ENCODE measurements at regions not wholly inside any gene's neighbourhood (a gene's known extent, or its start where the extent isn't known, plus 50 kb on each side); places are given as distances from the start of the nearest gene placed in this dataset.

DNA sequence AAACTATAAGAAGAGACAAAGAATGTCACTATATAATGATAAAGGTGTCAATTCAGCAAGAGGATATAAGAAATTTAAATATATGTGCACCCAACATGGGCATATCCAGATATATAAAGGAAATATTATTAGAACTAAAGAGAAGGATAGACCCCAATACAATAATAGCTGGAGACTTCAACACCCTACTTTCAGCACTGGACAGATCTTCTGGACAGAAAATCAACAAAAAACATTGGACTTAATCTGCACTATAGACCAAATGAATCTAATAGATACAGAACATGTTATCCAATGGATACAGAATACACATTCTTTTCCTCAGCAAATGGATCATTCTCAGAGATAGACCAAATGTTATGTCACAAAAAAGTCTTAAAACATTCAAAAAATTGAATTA, 327.7 kb downstream of the PPP1R2C start:
- intact Hi-C loops (cut with DNase I), result no loop called here
- Histone ChIP-seq H3K27ac (ENCODE audit: low read depth in 2 of 2, low read length in 2 of 2) (no peak overlapping the region), H3K9ac (ENCODE audit: low read length in 3 of 3) (no peak overlapping the region), H3K27me3 (ENCODE audit: control insufficient read depth, insufficient read depth, low read length) (no peaks in the 10 kb centered on the region), H3K36me3 (ENCODE audit: control insufficient read depth in 2 of 3, insufficient read depth in 3 of 3, low read length in 3 of 3) (no peaks in the 10 kb centered on the region), H3K4me3 (ENCODE audit: low read length in 3 of 3) (no peak overlapping the region), H3K9me3 (ENCODE audit: control insufficient read depth in 2 of 3, insufficient read depth in 1 of 3, low read length in 3 of 3) (no peaks in the 10 kb centered on the region), H3K4me1 (ENCODE audit: control insufficient read depth in 2 of 3, insufficient read depth in 2 of 3, low read depth in 1 of 3, low read length in 3 of 3) (no peaks in the 10 kb centered on the region)
- no peak for TF ChIP-seq CTCF (IDR thresholded peaks at IDR 0.05; ENCODE audit: borderline replicate concordance, extremely low read depth, insufficient read depth)
- no peak for FAIRE-seq
- no peak for DNase-seq

- no peak for FAIRE-seq
- no peak for TF ChIP-seq CTCF (IDR thresholded peaks at IDR 0.05; ENCODE audit: borderline replicate concordance, extremely low read depth, insufficient read depth)
- no peaks in the 10 kb centered on the region for H3K27me3 ChIP-seq (ENCODE audit: control insufficient read depth, insufficient read depth, low read length)
- no peak overlapping the region for H3K9ac ChIP-seq (ENCODE audit: low read length in 3 of 3)
- H3K4me3 ChIP-seq (ENCODE audit: low read length in 3 of 3), result no peak overlapping the region
- DNase-seq, result no peak
- H3K9me3 ChIP-seq (ENCODE audit: control insufficient read depth in 2 of 3, insufficient read depth in 1 of 3, low read length in 3 of 3), result no peaks in the 10 kb centered on the region
- no peaks in the 10 kb centered on the region for H3K4me1 ChIP-seq (ENCODE audit: control insufficient read depth in 2 of 3, insufficient read depth in 2 of 3, low read depth in 1 of 3, low read length in 3 of 3)
- no peak overlapping the region for H3K27ac ChIP-seq (ENCODE audit: low read depth in 2 of 2, low read length in 2 of 2)
- H3K36me3 ChIP-seq (ENCODE audit: control insufficient read depth in 2 of 3, insufficient read depth in 3 of 3, low read length in 3 of 3), result no peaks in the 10 kb centered on the region
- intact Hi-C loops (cut with DNase I), result no loop called here
Measured at GRCh38 chrX:42443267-42443666, 334.7 kb downstream of the PPP1R2C start.

GRCh38 chrX:42442745-42443144, 335.2 kb downstream of the PPP1R2C start:
- no peak overlapping the region for H3K27ac ChIP-seq (ENCODE audit: low read depth in 2 of 2, low read length in 2 of 2)
- no peaks in the 10 kb centered on the region for H3K36me3 ChIP-seq (ENCODE audit: control insufficient read depth in 2 of 3, insufficient read depth in 3 of 3, low read length in 3 of 3)
- H3K9ac ChIP-seq (ENCODE audit: low read length in 3 of 3), result no peak overlapping the region
- no peak for TF ChIP-seq CTCF (IDR thresholded peaks at IDR 0.05; ENCODE audit: borderline replicate concordance, extremely low read depth, insufficient read depth)
- no peaks in the 10 kb centered on the region for H3K9me3 ChIP-seq (ENCODE audit: control insufficient read depth in 2 of 3, insufficient read depth in 1 of 3, low read length in 3 of 3)
- no peaks in the 10 kb centered on the region for H3K4me1 ChIP-seq (ENCODE audit: control insufficient read depth in 2 of 3, insufficient read depth in 2 of 3, low read depth in 1 of 3, low read length in 3 of 3)
- FAIRE-seq, result no peak
- H3K27me3 ChIP-seq (ENCODE audit: control insufficient read depth, insufficient read depth, low read length), result no peaks in the 10 kb centered on the region
- no peak overlapping the region for H3K4me3 ChIP-seq (ENCODE audit: low read length in 3 of 3)
- DNase-seq, result no peak
- intact Hi-C loops (cut with DNase I), result no loop called here

GRCh38 chrX:42437211-42437610, 340.8 kb downstream of the PPP1R2C start:
- Histone ChIP-seq H3K9ac (ENCODE audit: low read length in 3 of 3) (no peak overlapping the region), H3K9me3 (ENCODE audit: control insufficient read depth in 2 of 3, insufficient read depth in 1 of 3, low read length in 3 of 3) (no peaks in the 10 kb centered on the region), H3K4me1 (ENCODE audit: control insufficient read depth in 2 of 3, insufficient read depth in 2 of 3, low read depth in 1 of 3, low read length in 3 of 3) (no peaks in the 10 kb centered on the region), H3K27me3 (ENCODE audit: control insufficient read depth, insufficient read depth, low read length) (no peaks in the 10 kb centered on the region), H3K4me3 (ENCODE audit: low read length in 3 of 3) (no peak overlapping the region), H3K36me3 (ENCODE audit: control insufficient read depth in 2 of 3, insufficient read depth in 3 of 3, low read length in 3 of 3) (no peaks in the 10 kb centered on the region), H3K27ac (ENCODE audit: low read depth in 2 of 2, low read length in 2 of 2) (no peak overlapping the region)
- FAIRE-seq, result no peak
- DNase-seq, result no peak
- intact Hi-C loops (cut with DNase I), result no loop called here
- no peak for TF ChIP-seq CTCF (IDR thresholded peaks at IDR 0.05; ENCODE audit: borderline replicate concordance, extremely low read depth, insufficient read depth)
